A549 (cell line): ENCODE measurements at regions not wholly inside any gene's neighbourhood (a gene's known extent, or its start where the extent isn't known, plus 50 kb on each side); places are given as distances from the start of the nearest gene placed in this dataset.

Experiments used
- FOSL2 ChIP-seq, 2 experiments: fragments of 450-650 bp in 1 of 2; fragments of >200 bp in 1 of 2; sonication (Bioruptor Twin) in 1 of 2; formaldehyde crosslinking; IDR thresholded peaks; 2 replicates each; pipeline versions ENCODE4 v1.5.0 to v1.6.1; 2016 to 2020; ENCODE audit warnings: mild to moderate bottlenecking in 1 of 2, moderate library complexity in 1 of 2
- JUN ChIP-seq, 2 experiments: fragments of >200 bp; sonication (Bioruptor Twin); formaldehyde crosslinking; IDR thresholded peaks; 2 replicates in 1 of 2; 3 replicates in 1 of 2; pipeline ENCODE4 v1.6.1; 2016 to 2017
- JUNB ChIP-seq: fragments of >200 bp; sonication (Bioruptor Twin); formaldehyde crosslinking; IDR thresholded peaks from 2 replicates; pipeline ENCODE4 v1.6.1; 2016
- MAFK ChIP-seq: fragments of 450-650 bp; IDR thresholded peaks from 2 replicates; pipeline ENCODE4 v1.6.1; 2014; ENCODE audit not compliant: partially characterized antibody
- PHF8 ChIP-seq: fragments of 200-600 bp; sonication (generic); IDR thresholded peaks from 2 replicates; pipeline ENCODE4 v1.6.1; 2016; ENCODE audit warnings: low read depth, mild to moderate bottlenecking, antibody characterized with exemption, moderate library complexity, borderline replicate concordance
- POLR2A ChIP-seq: IDR thresholded peaks from 2 replicates; pipeline ENCODE4 v1.6.1; 2012; ENCODE audit warnings: mild to moderate bottlenecking, low read length
- POLR2AphosphoS2 ChIP-seq: conservative IDR thresholded peaks from 2 replicates; pipeline ENCODE4 v1.6.1; 2012; ENCODE audit warnings: low read length, improper control_type of control experiment, inconsistent platforms
- RARB ChIP-seq: fragments of 250-450 bp; sonication (Bioruptor Pico); IDR thresholded peaks from 2 replicates; pipeline ENCODE4 v1.8.0; 2021; ENCODE audit warnings: mild to moderate bottlenecking, moderate library complexity
- RCOR1 ChIP-seq: fragments of 150-350 bp; IDR thresholded peaks from 2 replicates; pipeline ENCODE4 v1.6.1; 2014; ENCODE audit warnings: antibody characterized with exemption, low read length, low read depth
- SMC3 ChIP-seq: fragments of >200 bp; sonication (Bioruptor Twin); formaldehyde crosslinking; IDR thresholded peaks from 3 replicates; pipeline ENCODE4 v1.6.1; 2018; ENCODE audit warnings: inconsistent platforms
- TF ChIP-seq, protein P1 (sequence below): fragments of >200 bp; sonication (Bioruptor Twin); formaldehyde crosslinking; IDR thresholded peaks from 3 replicates; pipeline ENCODE4 v1.5.1; 2016
- TF ChIP-seq, protein P2 (sequence below): fragments of 450-650 bp; IDR thresholded peaks from 2 replicates; pipeline ENCODE4 v1.6.1; 2014; ENCODE audit warnings: antibody characterized with exemption
- TF ChIP-seq, protein P3 (sequence below): fragments of >200 bp; sonication (Bioruptor Twin); formaldehyde crosslinking; IDR thresholded peaks from 3 replicates; pipeline ENCODE4 v1.6.1; 2016

DNA sequence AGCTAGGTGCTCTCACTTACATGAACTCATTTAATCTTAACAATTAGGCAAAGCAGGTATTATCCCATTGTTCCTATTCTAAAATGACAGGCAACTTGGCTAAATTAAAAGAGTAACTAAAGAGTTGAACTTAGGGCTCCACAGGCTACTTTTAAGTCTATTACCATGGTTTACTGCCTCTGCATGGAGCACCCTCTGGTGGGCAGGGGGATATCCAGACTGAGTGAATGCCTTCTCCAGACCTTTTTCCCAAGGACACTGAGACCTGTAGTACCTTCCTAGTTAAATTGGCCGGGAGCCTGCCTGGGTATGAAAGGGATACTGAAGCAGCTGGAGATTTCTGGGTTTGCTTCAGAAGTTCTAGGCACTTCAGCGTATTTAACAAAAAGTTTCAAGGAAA, 238.1 kb downstream of the ELAVL2 start:
- no peak for TF ChIP-seq MAFK
- TF ChIP-seq, protein P1, sequence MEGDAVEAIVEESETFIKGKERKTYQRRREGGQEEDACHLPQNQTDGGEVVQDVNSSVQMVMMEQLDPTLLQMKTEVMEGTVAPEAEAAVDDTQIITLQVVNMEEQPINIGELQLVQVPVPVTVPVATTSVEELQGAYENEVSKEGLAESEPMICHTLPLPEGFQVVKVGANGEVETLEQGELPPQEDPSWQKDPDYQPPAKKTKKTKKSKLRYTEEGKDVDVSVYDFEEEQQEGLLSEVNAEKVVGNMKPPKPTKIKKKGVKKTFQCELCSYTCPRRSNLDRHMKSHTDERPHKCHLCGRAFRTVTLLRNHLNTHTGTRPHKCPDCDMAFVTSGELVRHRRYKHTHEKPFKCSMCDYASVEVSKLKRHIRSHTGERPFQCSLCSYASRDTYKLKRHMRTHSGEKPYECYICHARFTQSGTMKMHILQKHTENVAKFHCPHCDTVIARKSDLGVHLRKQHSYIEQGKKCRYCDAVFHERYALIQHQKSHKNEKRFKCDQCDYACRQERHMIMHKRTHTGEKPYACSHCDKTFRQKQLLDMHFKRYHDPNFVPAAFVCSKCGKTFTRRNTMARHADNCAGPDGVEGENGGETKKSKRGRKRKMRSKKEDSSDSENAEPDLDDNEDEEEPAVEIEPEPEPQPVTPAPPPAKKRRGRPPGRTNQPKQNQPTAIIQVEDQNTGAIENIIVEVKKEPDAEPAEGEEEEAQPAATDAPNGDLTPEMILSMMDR = no peak
- no peak for TF ChIP-seq RARB (CRISPR knock-in tag)
- no peak for TF ChIP-seq POLR2A
- TF ChIP-seq SMC3 = no peak
- no peak for TF ChIP-seq RCOR1
- no peak for TF ChIP-seq JUN (IDR thresholded peaks at IDR 0.05)
- no peak for TF ChIP-seq PHF8
- TF ChIP-seq POLR2AphosphoS2 = no peak
- TF ChIP-seq, protein P2, sequence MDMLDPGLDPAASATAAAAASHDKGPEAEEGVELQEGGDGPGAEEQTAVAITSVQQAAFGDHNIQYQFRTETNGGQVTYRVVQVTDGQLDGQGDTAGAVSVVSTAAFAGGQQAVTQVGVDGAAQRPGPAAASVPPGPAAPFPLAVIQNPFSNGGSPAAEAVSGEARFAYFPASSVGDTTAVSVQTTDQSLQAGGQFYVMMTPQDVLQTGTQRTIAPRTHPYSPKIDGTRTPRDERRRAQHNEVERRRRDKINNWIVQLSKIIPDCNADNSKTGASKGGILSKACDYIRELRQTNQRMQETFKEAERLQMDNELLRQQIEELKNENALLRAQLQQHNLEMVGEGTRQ = no peak
- no peak for TF ChIP-seq JUNB
- TF ChIP-seq, protein P3, sequence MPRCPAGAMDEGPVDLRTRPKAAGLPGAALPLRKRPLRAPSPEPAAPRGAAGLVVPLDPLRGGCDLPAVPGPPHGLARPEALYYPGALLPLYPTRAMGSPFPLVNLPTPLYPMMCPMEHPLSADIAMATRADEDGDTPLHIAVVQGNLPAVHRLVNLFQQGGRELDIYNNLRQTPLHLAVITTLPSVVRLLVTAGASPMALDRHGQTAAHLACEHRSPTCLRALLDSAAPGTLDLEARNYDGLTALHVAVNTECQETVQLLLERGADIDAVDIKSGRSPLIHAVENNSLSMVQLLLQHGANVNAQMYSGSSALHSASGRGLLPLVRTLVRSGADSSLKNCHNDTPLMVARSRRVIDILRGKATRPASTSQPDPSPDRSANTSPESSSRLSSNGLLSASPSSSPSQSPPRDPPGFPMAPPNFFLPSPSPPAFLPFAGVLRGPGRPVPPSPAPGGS = no peak
- TF ChIP-seq FOSL2 (IDR thresholded peaks at IDR 0.05) = no peak
- TF ChIP-seq FOSL2 (CRISPR knock-in tag; IDR thresholded peaks at IDR 0.05) = no peak
